ENCODE measurements at regions not wholly inside any gene's neighbourhood (a gene's known extent, or its start where the extent isn't known, plus 50 kb on each side); places are given as distances from the start of the nearest gene placed in this dataset.

GRCh38 chr11:134987822-134988221 lies 575.8 kb upstream of the B3GAT1 start:
- TF ChIP-seq, protein P1, sequence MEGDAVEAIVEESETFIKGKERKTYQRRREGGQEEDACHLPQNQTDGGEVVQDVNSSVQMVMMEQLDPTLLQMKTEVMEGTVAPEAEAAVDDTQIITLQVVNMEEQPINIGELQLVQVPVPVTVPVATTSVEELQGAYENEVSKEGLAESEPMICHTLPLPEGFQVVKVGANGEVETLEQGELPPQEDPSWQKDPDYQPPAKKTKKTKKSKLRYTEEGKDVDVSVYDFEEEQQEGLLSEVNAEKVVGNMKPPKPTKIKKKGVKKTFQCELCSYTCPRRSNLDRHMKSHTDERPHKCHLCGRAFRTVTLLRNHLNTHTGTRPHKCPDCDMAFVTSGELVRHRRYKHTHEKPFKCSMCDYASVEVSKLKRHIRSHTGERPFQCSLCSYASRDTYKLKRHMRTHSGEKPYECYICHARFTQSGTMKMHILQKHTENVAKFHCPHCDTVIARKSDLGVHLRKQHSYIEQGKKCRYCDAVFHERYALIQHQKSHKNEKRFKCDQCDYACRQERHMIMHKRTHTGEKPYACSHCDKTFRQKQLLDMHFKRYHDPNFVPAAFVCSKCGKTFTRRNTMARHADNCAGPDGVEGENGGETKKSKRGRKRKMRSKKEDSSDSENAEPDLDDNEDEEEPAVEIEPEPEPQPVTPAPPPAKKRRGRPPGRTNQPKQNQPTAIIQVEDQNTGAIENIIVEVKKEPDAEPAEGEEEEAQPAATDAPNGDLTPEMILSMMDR (IDR thresholded peaks at IDR 0.05): no peak
- TF ChIP-seq POLR2A (IDR thresholded peaks at IDR 0.05): no peak
- TF ChIP-seq POLR2AphosphoS5 (IDR thresholded peaks at IDR 0.05): no peak
